ENCODE measurements at regions not wholly inside any gene's neighbourhood (a gene's known extent, or its start where the extent isn't known, plus 50 kb on each side); places are given as distances from the start of the nearest gene placed in this dataset.

- Mint-ChIP-seq H3K4me1 (no peaks in the 10 kb centered on the region), H3K27ac (no peak overlapping the region), H3K4me3 (no peak overlapping the region), H3K36me3 (no peaks in the 10 kb centered on the region), H3K9me3 (peaks cover 0 to 3% (median 0%) of the 10 kb centered on the region in 7 donors), H3K27me3 (ENCODE audit: low read depth in 3 of 3) (peaks cover 17 to 20% (median 18%) of the 10 kb centered on the region in 3 donors)
- H3K27me3 ChIP-seq (ENCODE audit: control insufficient read depth in 2 of 2, insufficient read depth in 2 of 2, low read length in 2 of 2), result peaks cover 6% of the 10 kb centered on the region in 2 donors
- no peaks in the 10 kb centered on the region for H3K79me2 ChIP-seq (ENCODE audit: insufficient read depth, low read length)
- no peak for TF ChIP-seq CTCF (IDR thresholded peaks at IDR 0.05)
- no peak overlapping the region for H3K9ac ChIP-seq (ENCODE audit: insufficient read depth, low read length, poor library complexity, severe bottlenecking)
- H4K20me1 ChIP-seq (ENCODE audit: insufficient read depth, low read length), result no peaks in the 10 kb centered on the region
- 53% methylated on average over 9 of the region's 9 CpGs for WGBS (ENCODE audit: insufficient coverage)
- intact Hi-C loops (cut with micrococcal nuclease), result no loop called here
- no peaks in the 10 kb centered on the region for H3K4me1 ChIP-seq (ENCODE audit: control insufficient read depth in 1 of 2, insufficient read depth in 2 of 2, low read length in 2 of 2)
- H3K36me3 ChIP-seq (replicated peaks in 1 of 2; ENCODE audit: control insufficient read depth in 1 of 2, insufficient read depth in 2 of 2, low read length in 2 of 2), result no peaks in the 10 kb centered on the region
- no peak for DNase-seq
- no peaks in the 10 kb centered on the region for H3K9me3 ChIP-seq (replicated peaks in 1 of 2; ENCODE audit: control insufficient read depth in 1 of 2, insufficient read depth in 1 of 2, low read length in 2 of 2)
- H3K4me2 ChIP-seq (replicated peaks; ENCODE audit: extremely low read depth, low read length, poor library complexity, severe bottlenecking), result no peak overlapping the region
- no peak overlapping the region for H2AFZ ChIP-seq (ENCODE audit: insufficient read depth, low read depth, low read length, poor library complexity, severe bottlenecking)
- no peak overlapping the region for H3K27ac ChIP-seq (ENCODE audit: low read depth in 1 of 2, low read length in 2 of 2)
- H3K4me3 ChIP-seq (replicated peaks in 1 of 3; ENCODE audit: low read depth in 2 of 3, low read length in 3 of 3), result no peak overlapping the region
Observed at GRCh38 chr1:17914987-17915386, 159.9 kb downstream of the ACTL8 start.

GRCh38 chr1:17915511-17916197, 160.5 kb downstream of the ACTL8 start:
- no peaks in the 10 kb centered on the region for H3K9me3 ChIP-seq (replicated peaks in 1 of 2; ENCODE audit: control insufficient read depth in 1 of 2, insufficient read depth in 1 of 2, low read length in 2 of 2)
- TF ChIP-seq CTCF (IDR thresholded peaks at IDR 0.05), result no peak
- Mint-ChIP-seq H3K27me3 (ENCODE audit: low read depth in 3 of 3) (peaks cover 16 to 17% (median 17%) of the 10 kb centered on the region in 3 donors), H3K27ac (no peak overlapping the region), H3K4me3 (no peak overlapping the region), H3K4me1 (no peaks in the 10 kb centered on the region), H3K36me3 (no peaks in the 10 kb centered on the region), H3K9me3 (peaks cover 0 to 3% (median 0%) of the 10 kb centered on the region in 7 donors)
- no peak overlapping the region for H2AFZ ChIP-seq (ENCODE audit: insufficient read depth, low read depth, low read length, poor library complexity, severe bottlenecking)
- no peak overlapping the region for H3K4me2 ChIP-seq (replicated peaks; ENCODE audit: extremely low read depth, low read length, poor library complexity, severe bottlenecking)
- WGBS (ENCODE audit: insufficient coverage), result 18% methylated on average over 6 of the region's 7 CpGs
- no peak overlapping the region for H3K9ac ChIP-seq (ENCODE audit: insufficient read depth, low read length, poor library complexity, severe bottlenecking)
- no peaks in the 10 kb centered on the region for H3K36me3 ChIP-seq (replicated peaks in 1 of 2; ENCODE audit: control insufficient read depth in 1 of 2, insufficient read depth in 2 of 2, low read length in 2 of 2)
- no peak overlapping the region for H3K27ac ChIP-seq (ENCODE audit: low read depth in 1 of 2, low read length in 2 of 2)
- H3K4me1 ChIP-seq (ENCODE audit: control insufficient read depth in 1 of 2, insufficient read depth in 2 of 2, low read length in 2 of 2), result no peaks in the 10 kb centered on the region
- no peaks in the 10 kb centered on the region for H4K20me1 ChIP-seq (ENCODE audit: insufficient read depth, low read length)
- no peak for DNase-seq
- peaks cover under 1 to 4% of the 10 kb centered on the region in 2 donors for H3K27me3 ChIP-seq (ENCODE audit: control insufficient read depth in 2 of 2, insufficient read depth in 2 of 2, low read length in 2 of 2)
- no peaks in the 10 kb centered on the region for H3K79me2 ChIP-seq (ENCODE audit: insufficient read depth, low read length)
- intact Hi-C loops (cut with micrococcal nuclease), result no loop called here
- H3K4me3 ChIP-seq (replicated peaks in 1 of 3; ENCODE audit: low read depth in 2 of 3, low read length in 3 of 3), result no peak overlapping the region

Measured in CD14-positive monocyte (primary cell).